ENCODE measurements at regions not wholly inside any gene's neighbourhood (a gene's known extent, or its start where the extent isn't known, plus 50 kb on each side); places are given as distances from the start of the nearest gene placed in this dataset.

- TF ChIP-seq CTCF (IDR thresholded peaks at IDR 0.05): no peak
- TF ChIP-seq EZH2 (IDR thresholded peaks at IDR 0.05; ENCODE audit: borderline replicate concordance, insufficient read depth, low read depth, low read length, poor library complexity, severe bottlenecking): no peak
Observed at GRCh38 chr2:160562730-160563129, 69.1 kb upstream of the RBMS1 start.

Measured in B cell (primary cell).